OCI-LY1 (cell line): ENCODE measurements at regions not wholly inside any gene's neighbourhood (a gene's known extent, or its start where the extent isn't known, plus 50 kb on each side); places are given as distances from the start of the nearest gene placed in this dataset.

Experiments used
- H2AFZ ChIP-seq: fragments of 200-600 bp; sonication (generic), shearing (Covaris generic); 2 replicates; pipeline ENCODE4 v1.6.0; 2014; ENCODE audit warnings: antibody characterized with exemption, mild to moderate bottlenecking, low read length
- H3F3A ChIP-seq: fragments of 200-600 bp; sonication (generic), shearing (Covaris generic); 2 replicates; pipeline ENCODE4 v1.6.0; 2014; ENCODE audit warnings: mild to moderate bottlenecking, antibody characterized with exemption, low read length, moderate library complexity; ENCODE audit not compliant: insufficient read depth
- H3K27ac ChIP-seq: fragments of 200-600 bp; sonication (generic); 2 replicates; pipeline ENCODE4 v1.5.1; 2014; ENCODE audit warnings: low read length, mixed run types, mild to moderate bottlenecking, low read depth; ENCODE audit not compliant: poor library complexity, severe bottlenecking
- H3K27me3 ChIP-seq: fragments of 200-600 bp; sonication (generic); 2 replicates; pipeline ENCODE4 v1.6.0; 2014; ENCODE audit warnings: antibody characterized with exemption, mild to moderate bottlenecking, low read length, moderate library complexity; ENCODE audit not compliant: insufficient read depth
- H3K36me3 ChIP-seq: fragments of 200-600 bp; sonication (generic); 2 replicates; pipeline ENCODE4 v1.6.1; 2014; ENCODE audit warnings: mild to moderate bottlenecking, antibody characterized with exemption, low read length, moderate library complexity, mixed read lengths; ENCODE audit not compliant: insufficient read depth
- H3K4me1 ChIP-seq: fragments of 200-600 bp; sonication (generic); 2 replicates; pipeline ENCODE4 v1.5.1; 2014; ENCODE audit warnings: mild to moderate bottlenecking, low read length, moderate library complexity; ENCODE audit not compliant: insufficient read depth, severe bottlenecking
- H3K4me2 ChIP-seq: fragments of 200-600 bp; sonication (generic), shearing (Covaris generic); 2 replicates; pipeline ENCODE4 v1.6.1; 2014; ENCODE audit warnings: low read length
- H3K4me3 ChIP-seq: fragments of 200-600 bp; sonication (generic); 2 replicates; pipeline ENCODE4 v1.5.1; 2014; ENCODE audit warnings: low read length, low read depth, mild to moderate bottlenecking, mixed read lengths; ENCODE audit not compliant: poor library complexity, severe bottlenecking
- H3K79me2 ChIP-seq: fragments of 200-600 bp; shearing (Covaris generic); 2 replicates; pipeline ENCODE4 v1.6.1; 2016; ENCODE audit warnings: mixed run types, low read length, mixed read lengths; ENCODE audit not compliant: insufficient read depth
- H3K9ac ChIP-seq: fragments of 200-600 bp; sonication (generic), shearing (Covaris generic); 2 replicates; pipeline ENCODE4 v1.6.1; 2014; ENCODE audit warnings: mild to moderate bottlenecking, low read length, mixed read lengths
- H3K9me2 ChIP-seq: fragments of 200-600 bp; sonication (generic), shearing (Covaris generic); 2 replicates; pipeline ENCODE4 v1.6.1; 2014; ENCODE audit warnings: low read depth, mild to moderate bottlenecking, low read length, mixed read lengths
- H3K9me3 ChIP-seq: fragments of 200-600 bp; shearing (Covaris generic); 2 replicates; pipeline ENCODE4 v1.6.1; 2014; ENCODE audit warnings: low read length, mixed read lengths
- H4K20me1 ChIP-seq: fragments of 200-600 bp; sonication (generic), shearing (Covaris generic); 2 replicates; pipeline ENCODE4 v1.6.0; 2016; ENCODE audit warnings: mild to moderate bottlenecking, low read length; ENCODE audit not compliant: insufficient read depth
- CTCF ChIP-seq: fragments of 200-600 bp; sonication (generic), shearing (Covaris generic); IDR thresholded peaks from 2 replicates; pipeline ENCODE4 v1.5.1; 2017; ENCODE audit warnings: mild to moderate bottlenecking, antibody characterized with exemption, low read length, moderate library complexity, mixed read lengths
- EZH2 ChIP-seq: fragments of 200-600 bp; sonication (generic), shearing (Covaris generic); IDR thresholded peaks from 2 replicates; pipeline ENCODE4 v1.8.0; 2017; ENCODE audit warnings: borderline replicate concordance, mixed run types, mild to moderate bottlenecking, antibody characterized with exemption, low read length, moderate library complexity, mixed read lengths

GRCh38 chr12:22828066-22828465 is 203.1 kb downstream of the ETNK1 start:
- no peaks in the 10 kb centered on the region for H3K4me1 ChIP-seq
- H3K4me2 ChIP-seq = no peak overlapping the region
- no peak overlapping the region for H2AFZ ChIP-seq
- no peaks in the 10 kb centered on the region for H3K9me2 ChIP-seq
- no peaks in the 10 kb centered on the region for H3K79me2 ChIP-seq
- no peak overlapping the region for H3K9ac ChIP-seq
- H3K27me3 ChIP-seq = no peaks in the 10 kb centered on the region
- no peak overlapping the region for H3K4me3 ChIP-seq
- TF ChIP-seq EZH2 (no peak), CTCF (no peak)
- H3K36me3 ChIP-seq = no peaks in the 10 kb centered on the region
- H4K20me1 ChIP-seq = no peaks in the 10 kb centered on the region
- no peak overlapping the region for H3K27ac ChIP-seq
- no peaks in the 10 kb centered on the region for H3K9me3 ChIP-seq
- no peaks in the 10 kb centered on the region for H3F3A ChIP-seq

- Histone ChIP-seq H3K9me3 (no peaks in the 10 kb centered on the region), H4K20me1 (no peaks in the 10 kb centered on the region), H3K79me2 (no peaks in the 10 kb centered on the region), H3K9ac (no peak overlapping the region), H3K27ac (no peak overlapping the region), H2AFZ (no peak overlapping the region), H3F3A (no peaks in the 10 kb centered on the region), H3K4me1 (no peaks in the 10 kb centered on the region), H3K4me2 (no peak overlapping the region), H3K9me2 (no peaks in the 10 kb centered on the region), H3K36me3 (no peaks in the 10 kb centered on the region), H3K27me3 (no peaks in the 10 kb centered on the region), H3K4me3 (no peak overlapping the region)
- TF ChIP-seq EZH2 (no peak), CTCF (no peak)
These were observed 210.5 kb downstream of the ETNK1 start for GRCh38 chr12:22835431-22835830.

- no peaks in the 10 kb centered on the region for H3K9me3 ChIP-seq
- no peak overlapping the region for H2AFZ ChIP-seq
- H3K27ac ChIP-seq = no peak overlapping the region
- no peaks in the 10 kb centered on the region for H3K36me3 ChIP-seq
- H3K4me1 ChIP-seq = no peaks in the 10 kb centered on the region
- no peak for TF ChIP-seq CTCF
- TF ChIP-seq EZH2 = no peak
- H3K9ac ChIP-seq = no peak overlapping the region
- H3F3A ChIP-seq = no peaks in the 10 kb centered on the region
- H3K4me2 ChIP-seq = no peak overlapping the region
- H4K20me1 ChIP-seq = no peaks in the 10 kb centered on the region
- H3K4me3 ChIP-seq = no peak overlapping the region
- no peaks in the 10 kb centered on the region for H3K79me2 ChIP-seq
- no peaks in the 10 kb centered on the region for H3K27me3 ChIP-seq
- no peaks in the 10 kb centered on the region for H3K9me2 ChIP-seq
These were observed 225.2 kb downstream of the ETNK1 start for GRCh38 chr12:22850185-22850584.
